A549 (cell line): ENCODE measurements at regions not wholly inside any gene's neighbourhood (a gene's known extent, or its start where the extent isn't known, plus 50 kb on each side); places are given as distances from the start of the nearest gene placed in this dataset.

Source experiments
- MYC ChIP-seq: IDR thresholded peaks from 2 replicates; pipeline ENCODE4 v1.6.1; 2012; ENCODE audit warnings: mild to moderate bottlenecking, inconsistent platforms, low read length, improper control_type of control experiment, borderline replicate concordance
- TF ChIP-seq, protein P1 (sequence below): fragments of >200 bp; sonication (Bioruptor Twin); formaldehyde crosslinking; IDR thresholded peaks from 3 replicates; pipeline ENCODE4 v1.5.1; 2016

DNA sequence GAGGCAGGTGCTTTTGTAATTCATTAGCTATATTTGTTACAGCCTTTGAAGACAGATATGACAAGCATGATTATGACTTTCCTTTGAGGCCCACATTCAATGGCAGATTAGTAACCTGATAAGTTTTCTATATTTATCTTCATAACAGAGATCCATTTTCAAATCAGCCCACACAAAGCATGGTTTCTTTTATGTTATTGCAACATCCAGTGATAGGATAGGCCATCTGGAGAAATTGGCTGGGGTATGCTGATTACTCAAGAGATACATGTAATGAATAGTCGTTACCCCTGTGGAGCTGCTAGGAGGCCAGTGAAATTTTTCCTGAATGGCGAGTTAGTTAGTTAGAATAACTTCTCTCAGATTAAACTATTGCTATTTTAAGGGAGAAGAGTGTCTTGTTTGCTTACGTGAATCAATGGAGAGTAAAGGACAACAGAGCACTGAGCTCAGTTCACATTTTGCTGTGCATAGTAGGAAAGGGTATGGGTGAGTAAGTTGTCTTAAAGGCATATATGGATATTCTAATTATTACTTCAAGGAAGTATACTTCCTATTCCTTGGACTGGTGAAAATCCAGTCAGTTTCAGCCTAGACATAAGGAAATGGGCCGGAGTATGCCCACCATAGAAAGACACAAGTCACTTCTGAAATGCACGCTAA, 79.2 kb upstream of the DKK2 start:
- TF ChIP-seq, protein P1, sequence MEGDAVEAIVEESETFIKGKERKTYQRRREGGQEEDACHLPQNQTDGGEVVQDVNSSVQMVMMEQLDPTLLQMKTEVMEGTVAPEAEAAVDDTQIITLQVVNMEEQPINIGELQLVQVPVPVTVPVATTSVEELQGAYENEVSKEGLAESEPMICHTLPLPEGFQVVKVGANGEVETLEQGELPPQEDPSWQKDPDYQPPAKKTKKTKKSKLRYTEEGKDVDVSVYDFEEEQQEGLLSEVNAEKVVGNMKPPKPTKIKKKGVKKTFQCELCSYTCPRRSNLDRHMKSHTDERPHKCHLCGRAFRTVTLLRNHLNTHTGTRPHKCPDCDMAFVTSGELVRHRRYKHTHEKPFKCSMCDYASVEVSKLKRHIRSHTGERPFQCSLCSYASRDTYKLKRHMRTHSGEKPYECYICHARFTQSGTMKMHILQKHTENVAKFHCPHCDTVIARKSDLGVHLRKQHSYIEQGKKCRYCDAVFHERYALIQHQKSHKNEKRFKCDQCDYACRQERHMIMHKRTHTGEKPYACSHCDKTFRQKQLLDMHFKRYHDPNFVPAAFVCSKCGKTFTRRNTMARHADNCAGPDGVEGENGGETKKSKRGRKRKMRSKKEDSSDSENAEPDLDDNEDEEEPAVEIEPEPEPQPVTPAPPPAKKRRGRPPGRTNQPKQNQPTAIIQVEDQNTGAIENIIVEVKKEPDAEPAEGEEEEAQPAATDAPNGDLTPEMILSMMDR, result no peak
- no peak for TF ChIP-seq MYC
